SU-DHL-6 (cell line): ENCODE measurements at regions not wholly inside any gene's neighbourhood (a gene's known extent, or its start where the extent isn't known, plus 50 kb on each side); places are given as distances from the start of the nearest gene placed in this dataset.

Experiments
- EZH2phosphoT487 ChIP-seq: fragments of 200-600 bp; sonication (generic), shearing (Covaris generic); conservative IDR thresholded peaks from 2 replicates; pipeline ENCODE4 v1.6.1; 2018; ENCODE audit warnings: mild to moderate bottlenecking, antibody characterized with exemption, low read length, moderate library complexity, mixed read lengths
- TF ChIP-seq, protein P1 (sequence below): fragments of 200-600 bp; sonication (generic); IDR thresholded peaks from one replicate; pipeline ENCODE4 v1.5.1; 2017; ENCODE audit warnings: antibody characterized with exemption, mild to moderate bottlenecking, low read length, moderate library complexity; ENCODE audit not compliant: insufficient read depth, poor library complexity, severe bottlenecking

- TF ChIP-seq, protein P1, sequence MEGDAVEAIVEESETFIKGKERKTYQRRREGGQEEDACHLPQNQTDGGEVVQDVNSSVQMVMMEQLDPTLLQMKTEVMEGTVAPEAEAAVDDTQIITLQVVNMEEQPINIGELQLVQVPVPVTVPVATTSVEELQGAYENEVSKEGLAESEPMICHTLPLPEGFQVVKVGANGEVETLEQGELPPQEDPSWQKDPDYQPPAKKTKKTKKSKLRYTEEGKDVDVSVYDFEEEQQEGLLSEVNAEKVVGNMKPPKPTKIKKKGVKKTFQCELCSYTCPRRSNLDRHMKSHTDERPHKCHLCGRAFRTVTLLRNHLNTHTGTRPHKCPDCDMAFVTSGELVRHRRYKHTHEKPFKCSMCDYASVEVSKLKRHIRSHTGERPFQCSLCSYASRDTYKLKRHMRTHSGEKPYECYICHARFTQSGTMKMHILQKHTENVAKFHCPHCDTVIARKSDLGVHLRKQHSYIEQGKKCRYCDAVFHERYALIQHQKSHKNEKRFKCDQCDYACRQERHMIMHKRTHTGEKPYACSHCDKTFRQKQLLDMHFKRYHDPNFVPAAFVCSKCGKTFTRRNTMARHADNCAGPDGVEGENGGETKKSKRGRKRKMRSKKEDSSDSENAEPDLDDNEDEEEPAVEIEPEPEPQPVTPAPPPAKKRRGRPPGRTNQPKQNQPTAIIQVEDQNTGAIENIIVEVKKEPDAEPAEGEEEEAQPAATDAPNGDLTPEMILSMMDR = no peak
- TF ChIP-seq EZH2phosphoT487 = no peak
Measured at GRCh38 chr1:244941121-244941520, 76.8 kb upstream of the HNRNPU start.
